HG03342 (cell line): ENCODE measurements at regions not wholly inside any gene's neighbourhood (a gene's known extent, or its start where the extent isn't known, plus 50 kb on each side); places are given as distances from the start of the nearest gene placed in this dataset.
"Not testable (repeated sequence)": the region's sequence is repeated elsewhere in the genome, so short reads cannot be mapped to it uniquely, and the experiment has no call there.

Experiments
- ATAC-seq: cut with Tn5 transposase; IDR thresholded peaks from one replicate; pipeline ENCODE4 v1.9.1; 2021; ENCODE audit warnings: mild to moderate bottlenecking, moderate library complexity; ENCODE audit not compliant: unreplicated experiment

DNA sequence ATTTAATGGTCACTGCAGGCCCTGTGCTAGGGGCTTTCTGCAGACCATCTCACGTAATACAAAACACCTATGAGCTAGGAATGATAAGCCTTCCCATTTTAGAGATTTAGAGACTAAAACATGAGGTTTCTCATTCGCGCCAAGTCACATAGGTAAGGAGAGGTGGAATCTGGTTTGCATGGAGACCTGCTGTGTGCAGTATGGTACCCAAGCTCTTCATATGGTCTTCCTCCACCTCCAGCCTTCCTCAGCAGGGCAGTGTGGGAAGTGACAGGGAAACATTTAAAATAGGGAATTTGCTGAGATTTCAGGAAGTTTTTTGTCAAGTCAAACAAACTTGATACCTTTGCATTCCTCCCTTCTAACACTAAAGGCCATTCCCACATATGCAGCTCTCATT lies 337.6 kb downstream of the IL20RB start:
- ATAC-seq, result no peak

DNA sequence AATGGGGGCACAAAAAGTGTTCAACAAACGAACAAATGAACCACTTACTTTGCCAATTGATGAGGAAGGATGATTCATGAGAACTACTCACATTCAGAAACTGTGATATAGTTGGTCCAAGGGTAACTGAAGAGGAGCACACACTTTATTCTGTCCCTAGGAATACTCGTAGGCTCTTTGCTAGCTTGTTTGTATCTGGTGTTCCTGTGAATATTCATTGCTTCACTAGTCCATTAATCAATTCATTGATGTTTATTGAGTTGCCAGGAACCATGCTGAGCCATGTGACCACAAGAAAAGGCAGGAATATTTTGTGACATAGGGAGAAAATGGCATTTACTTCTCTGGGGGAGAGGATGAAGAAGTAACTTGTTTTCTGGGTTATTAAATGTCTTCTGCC lies 338.3 kb downstream of the IL20RB start:
- ATAC-seq, result no peak

DNA sequence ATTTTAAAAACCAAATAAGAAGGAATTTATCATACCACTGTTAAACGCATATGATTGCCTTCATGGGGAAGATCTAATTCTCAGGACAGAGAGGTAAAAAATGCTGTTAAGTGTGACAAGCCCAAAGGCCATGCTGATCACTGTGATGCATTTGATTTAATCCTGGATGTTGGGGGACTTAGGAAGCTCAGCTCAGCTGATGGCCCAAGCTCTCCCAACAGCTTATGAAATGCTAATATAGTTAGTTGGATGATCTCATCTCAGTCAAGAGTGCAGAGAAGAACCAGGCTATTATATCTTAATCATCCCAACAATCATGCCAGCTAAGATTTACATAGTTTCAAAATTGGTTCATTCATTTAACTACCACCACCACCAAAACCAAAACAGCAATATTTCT lies 340.0 kb downstream of the IL20RB start:
- no peak for ATAC-seq

DNA sequence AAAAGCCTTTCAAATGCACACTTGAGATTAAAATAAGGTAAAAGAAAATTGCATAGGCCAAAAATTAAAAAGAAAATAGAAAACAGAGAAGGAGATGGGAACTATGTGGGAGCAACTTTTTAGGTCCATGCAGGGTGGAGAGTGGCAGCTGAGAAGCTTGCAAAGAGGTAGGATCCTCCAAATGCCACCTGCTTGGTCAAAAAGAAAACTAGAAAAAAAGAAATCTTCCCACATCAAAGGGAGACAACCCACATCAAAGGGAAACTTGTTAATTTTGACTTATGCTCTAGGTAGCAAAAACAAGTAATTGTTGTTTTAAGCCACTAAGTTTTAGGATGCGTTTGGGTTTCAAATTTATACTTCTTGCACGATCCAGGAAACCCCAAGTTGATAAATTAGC lies 342.9 kb downstream of the IL20RB start:
- no peak for ATAC-seq

DNA sequence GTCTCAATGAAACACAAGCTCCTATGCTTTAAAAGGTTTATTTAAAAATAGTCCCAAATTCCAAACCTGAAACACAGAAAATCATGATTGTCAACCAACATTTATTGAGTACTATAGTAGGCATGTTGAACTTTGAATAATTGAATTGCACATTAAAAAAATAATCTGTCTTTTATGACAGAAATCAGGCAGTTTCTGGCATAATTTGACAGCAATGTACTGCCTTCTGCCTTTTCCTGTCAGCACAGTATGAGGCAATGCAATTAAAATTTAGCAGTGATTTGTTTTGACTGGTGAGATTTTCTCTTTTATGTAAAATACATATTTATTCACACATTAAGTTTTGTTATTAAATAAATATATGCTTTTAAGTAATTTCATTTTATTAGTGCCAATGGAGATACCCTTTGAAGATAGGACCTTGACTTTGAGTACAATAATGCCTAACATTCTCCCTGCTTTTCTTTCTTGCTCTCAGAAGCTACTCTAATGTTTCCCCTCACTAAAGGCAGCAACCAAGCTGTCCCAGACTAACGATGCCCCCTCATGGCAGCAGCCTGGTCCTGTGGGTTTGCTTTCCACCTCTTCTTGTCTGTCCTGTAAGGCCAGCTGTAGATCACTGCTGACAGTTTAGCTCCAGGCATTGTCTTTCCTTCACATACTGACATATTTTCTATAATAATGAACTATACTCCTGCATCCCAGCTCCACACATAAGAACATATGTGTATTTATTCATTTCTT lies 346.7 kb downstream of the IL20RB start:
- ATAC-seq, result no peak

DNA sequence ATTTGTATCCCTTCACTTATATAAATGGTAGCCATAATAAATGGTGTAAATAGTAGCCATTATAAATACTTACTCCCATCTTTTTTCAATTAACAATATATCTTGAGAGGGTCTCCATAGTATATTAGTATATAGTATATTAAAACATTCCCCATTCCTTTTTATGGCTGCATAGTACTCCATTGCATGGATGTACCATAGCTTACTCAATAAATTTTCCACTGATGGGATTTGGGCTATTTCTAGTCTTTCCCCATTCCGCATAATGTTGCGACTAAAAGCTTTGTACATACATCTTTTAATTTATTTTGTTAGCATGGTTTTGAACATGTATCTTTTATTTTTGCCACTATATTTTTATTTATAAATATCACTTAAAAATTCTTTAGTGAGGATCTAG lies 366.3 kb downstream of the IL20RB start:
- ATAC-seq, result no peak

DNA sequence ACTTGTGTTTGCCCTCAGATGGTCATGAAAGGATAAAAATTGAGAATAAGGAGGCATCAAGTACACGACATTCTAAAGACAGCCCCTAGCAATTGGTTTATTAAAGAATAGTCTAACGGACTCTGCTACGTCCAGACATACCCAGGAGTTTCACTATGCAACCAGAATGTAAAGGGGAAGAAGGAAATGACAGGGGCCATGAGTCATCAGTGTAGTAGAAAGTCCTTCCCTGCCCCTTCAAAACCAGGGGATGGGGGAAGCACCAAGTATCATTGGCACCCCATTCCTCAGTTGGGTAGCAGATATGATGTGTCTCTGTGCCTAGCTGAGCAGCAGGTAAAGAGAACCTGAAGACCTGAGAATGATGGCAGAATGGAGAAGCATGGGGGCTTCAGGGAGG lies 367.4 kb downstream of the IL20RB start:
- ATAC-seq, result no peak

DNA sequence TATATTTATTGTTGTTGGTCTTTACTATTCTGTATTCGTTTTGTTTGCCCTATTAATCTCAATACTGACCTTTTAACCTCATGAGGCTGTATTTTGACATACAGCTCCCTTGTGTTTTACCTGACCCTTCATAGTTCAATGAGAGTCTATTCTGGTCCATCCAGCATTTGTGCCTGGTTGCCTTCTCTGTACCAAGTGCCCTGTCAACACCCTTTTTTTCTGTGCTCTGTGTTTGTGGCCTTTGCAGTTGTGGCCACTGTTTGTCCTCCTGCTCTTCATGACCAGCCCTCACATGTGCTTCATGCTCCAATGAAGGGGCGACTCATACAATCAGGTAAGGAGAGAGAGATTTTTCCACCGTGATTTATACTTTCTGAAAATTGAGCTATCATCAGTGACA lies 368.2 kb downstream of the IL20RB start:
- no peak for ATAC-seq

DNA sequence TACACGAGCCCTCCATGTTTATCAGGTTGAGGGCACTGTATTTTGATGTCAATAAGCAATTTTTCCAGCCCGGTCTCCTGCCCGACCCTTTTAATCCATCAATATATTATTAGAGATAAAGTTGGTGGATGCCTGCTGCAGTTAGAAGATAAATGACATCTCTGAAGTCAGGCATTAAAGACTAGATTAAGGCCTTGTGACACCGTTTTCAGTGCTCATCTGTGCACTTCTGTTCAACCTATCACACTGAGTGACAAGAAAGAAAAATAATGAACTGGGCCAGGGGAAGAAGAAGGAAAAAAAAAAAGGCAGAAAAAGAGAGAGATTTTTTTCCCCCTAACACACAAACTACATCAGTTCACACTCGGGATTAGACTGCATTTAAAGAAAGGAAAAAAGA lies 371.8 kb downstream of the IL20RB start:
- ATAC-seq, result no peak

DNA sequence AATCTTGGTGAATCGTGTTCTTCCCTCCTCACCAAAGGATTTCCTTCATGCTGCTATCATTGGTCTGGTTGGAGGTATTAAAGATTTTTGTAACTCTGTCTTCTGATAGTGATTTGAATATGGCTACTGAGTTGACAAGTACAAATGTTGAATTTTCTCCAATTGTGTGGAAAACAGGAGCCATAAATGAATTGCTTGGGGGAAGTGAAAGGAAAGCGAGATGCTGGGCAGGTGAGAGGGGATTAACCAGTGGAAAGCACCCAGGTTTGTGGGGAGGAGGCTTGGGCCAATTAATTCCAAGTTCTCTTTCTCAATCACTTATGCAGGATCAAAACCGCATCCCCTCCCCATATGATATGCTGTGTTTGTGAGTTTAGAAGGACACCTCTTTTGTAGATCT lies 372.5 kb downstream of the IL20RB start:
- ATAC-seq, result no peak

DNA sequence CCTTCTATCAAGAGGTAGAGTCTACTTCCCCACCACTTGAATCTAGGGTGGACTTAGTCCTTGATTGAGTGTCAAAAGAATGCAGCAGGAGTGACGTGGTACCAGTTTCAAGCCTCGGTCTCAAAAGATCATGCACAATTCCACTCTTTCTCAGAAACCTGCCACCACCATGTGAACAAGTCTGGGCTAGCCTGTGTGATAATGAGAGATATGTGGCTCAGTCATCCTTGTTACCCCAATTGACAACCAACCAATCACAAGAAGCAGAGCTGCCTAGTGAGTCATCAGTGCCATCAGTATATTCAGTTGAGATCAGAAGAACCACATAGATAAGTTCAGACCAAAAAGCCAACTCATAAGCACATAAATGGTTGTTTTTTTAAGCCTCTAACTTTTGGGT lies 374.5 kb downstream of the IL20RB start:
- ATAC-seq, result no peak

DNA sequence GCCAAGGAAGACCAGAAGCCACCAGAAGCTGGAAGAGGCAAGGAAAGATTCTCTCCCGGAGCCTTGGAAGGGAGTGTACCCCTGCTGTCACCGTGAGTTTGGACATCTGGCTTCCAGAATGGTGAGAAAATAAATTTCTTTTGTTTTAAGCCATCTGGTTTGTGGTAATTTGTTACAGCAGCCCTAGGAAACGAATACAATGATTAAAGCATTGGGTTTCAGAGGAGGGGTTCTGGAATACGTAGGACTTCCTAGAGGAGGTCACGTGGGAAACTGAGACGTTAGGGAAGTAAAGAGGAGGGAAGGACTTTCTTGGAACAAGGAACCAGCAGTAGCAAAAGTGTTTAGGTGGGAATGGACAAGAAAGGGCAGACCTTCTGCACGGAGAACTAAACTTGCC lies 377.7 kb downstream of the IL20RB start:
- no peak for ATAC-seq

DNA sequence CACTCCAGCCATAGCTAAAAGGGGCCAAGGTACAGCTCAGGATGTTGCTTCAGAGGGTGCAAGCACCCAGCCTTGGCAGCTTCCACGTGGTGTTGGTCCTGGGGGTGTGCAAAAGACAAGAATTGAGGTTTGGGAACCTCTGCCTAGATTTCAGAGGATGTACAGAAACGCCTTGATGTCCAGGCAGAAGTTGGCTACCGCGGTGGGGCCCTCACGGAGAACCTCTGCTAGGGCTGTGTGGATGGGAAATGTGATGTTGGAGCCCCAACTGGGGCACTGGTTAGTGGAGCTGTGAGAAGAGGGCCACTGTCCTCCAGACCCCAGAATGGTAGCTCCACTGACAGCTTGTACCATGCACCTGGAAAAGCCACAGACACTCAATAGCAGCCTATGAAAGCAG lies 380.6 kb downstream of the IL20RB start:
- ATAC-seq, result not testable (repeated sequence)

DNA sequence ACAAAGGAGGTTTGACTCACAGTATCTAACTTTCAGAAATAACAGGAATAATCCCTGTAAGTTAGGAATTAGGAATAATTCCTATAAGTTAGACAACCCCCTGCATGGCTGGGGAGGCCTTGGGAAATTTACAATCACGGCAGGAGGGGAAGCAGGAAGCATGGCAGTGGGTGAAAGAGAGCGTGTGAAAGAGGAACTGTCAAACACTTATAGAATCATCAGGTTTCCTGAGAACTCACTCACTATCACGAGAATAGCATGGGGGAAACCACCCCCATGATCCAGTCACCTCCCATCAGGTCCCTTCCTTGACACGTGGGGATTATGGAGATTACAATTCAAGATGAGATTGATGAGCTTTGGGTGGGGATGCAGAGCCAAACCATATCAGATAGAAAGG lies 385.5 kb downstream of the IL20RB start:
- ATAC-seq, result no peak

DNA sequence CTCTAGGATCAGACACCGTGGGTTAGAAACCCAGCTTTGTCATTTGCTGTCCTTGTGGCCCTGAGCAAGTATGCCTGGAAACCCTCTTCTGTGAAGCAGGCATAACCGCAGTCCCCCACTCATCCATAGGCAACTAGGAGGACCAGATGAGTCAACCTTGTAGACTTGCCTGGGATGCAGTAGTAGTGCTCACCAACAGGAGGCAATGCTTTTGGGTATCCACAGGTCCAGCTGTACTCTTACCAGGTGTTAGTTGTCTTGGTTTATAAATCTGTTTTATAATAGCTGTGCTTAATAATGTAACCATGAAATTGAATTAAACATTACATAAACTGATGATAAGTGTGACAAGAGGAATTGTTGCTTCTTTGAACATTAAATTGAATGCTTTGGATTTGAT lies 389.3 kb downstream of the IL20RB start:
- peak; percentile 40 for ATAC-seq

DNA sequence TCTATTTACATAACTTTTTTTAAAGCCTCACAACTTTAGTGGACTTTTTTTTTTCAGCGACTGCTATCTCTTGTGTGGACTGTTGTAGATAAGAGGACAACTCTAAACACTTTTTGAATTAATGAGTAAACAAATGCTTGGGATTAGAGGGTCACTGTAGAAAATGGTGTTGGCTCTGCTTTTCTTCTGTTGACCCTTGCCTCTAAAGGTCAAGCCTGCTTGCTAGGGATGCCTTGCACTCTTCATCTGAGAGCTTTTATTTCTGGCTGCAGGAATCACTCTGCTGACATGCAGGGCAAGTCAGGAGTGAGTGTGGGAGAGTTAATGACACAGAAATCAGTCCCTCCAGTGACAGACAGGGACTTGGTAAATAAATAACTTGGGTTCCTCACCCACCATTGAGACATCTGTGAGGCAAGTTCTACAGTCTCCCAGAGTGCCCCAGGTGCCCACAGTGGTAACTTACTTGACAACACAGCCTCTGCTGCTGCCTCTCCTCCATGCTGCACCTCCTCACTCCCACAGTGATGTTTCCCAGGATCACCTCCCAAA lies 390.1 kb downstream of the IL20RB start:
- ATAC-seq, result no peak

DNA sequence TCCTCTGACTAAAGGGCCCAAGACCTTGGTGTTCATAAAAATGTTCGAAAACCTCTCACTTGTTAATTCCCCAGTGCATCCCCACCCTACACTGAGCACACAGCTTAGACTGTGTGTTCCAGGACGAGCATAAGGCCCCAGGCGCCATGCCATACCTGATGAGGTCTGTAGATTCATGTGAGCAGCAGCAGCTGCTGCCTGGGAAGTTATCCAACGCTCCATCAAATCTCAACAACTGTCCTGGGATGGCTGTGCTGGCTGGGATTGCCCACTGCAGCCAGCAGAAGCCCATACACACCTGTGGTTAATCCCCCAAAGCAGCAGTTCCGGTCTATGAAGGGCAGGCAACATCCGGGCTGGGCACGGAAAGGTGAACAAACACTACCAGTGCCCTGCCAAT lies 391.2 kb downstream of the IL20RB start:
- ATAC-seq, result no peak

DNA sequence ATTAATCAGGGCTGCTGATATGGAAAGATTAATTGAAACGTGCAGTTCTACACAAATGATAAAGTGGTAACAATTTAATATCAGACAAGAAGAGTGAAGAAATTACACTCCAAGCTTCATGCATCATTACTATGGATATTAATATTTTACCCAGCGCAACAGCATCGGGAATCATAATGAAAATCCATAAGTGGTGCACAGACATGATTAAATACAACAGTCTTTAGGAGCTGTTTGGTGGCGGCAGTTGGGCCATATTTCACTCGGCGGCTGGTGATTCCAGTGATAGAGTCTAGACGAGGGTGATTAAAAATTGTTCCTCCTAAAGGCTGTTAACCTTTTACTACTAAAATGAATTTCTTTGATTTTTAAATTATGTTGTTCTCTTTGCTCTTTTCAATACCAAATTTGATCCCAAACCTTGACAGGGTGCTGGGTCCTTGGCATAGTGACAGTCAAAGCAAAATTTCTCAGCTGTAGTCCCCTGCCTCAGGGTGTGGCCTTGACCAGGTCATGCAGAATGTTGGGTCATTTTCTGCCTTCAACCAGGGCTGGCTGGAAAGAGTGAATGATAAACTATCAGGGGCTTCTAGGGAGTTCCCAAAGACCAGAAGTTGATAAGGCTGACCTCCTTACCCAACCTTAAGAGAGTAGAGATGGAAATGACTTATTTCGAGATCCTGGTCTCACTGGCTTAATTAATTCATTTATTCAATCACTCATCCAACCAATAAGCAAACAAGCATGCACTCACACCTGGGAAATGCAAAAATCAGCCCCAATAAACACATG lies 392.0 kb downstream of the IL20RB start:
- ATAC-seq, result no peak

DNA sequence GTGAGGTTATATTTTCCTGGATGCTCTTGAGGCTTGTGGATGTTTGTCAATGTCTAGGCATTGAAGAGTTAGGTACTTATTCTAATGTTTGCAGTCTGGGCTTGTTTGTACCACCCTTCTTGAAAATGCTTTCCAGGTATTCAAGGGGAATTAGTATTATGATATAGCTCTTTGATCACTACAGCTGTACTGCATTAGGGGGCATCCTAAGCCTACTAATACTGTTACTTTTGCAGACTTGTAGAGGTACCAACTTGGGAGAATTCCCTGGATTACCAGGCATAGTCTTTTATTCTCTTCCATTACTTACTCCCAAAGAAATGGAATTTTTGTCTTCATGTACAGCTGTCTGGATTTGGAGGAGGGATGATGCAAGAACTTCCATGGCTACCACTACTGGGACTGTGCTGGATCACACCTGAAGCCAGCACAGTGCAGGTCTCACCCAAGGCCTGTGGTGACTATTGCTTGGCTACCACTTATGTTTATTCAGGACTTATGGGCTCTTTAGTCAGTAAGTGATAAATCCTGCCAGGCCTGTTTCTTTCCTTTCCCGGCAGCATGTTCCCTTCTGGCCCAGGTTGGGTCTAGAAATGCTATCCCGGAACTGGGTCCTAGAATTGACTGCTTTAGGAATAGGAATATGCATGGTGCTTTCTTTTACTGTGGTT lies 402.9 kb downstream of the IL20RB start:
- no peak for ATAC-seq

DNA sequence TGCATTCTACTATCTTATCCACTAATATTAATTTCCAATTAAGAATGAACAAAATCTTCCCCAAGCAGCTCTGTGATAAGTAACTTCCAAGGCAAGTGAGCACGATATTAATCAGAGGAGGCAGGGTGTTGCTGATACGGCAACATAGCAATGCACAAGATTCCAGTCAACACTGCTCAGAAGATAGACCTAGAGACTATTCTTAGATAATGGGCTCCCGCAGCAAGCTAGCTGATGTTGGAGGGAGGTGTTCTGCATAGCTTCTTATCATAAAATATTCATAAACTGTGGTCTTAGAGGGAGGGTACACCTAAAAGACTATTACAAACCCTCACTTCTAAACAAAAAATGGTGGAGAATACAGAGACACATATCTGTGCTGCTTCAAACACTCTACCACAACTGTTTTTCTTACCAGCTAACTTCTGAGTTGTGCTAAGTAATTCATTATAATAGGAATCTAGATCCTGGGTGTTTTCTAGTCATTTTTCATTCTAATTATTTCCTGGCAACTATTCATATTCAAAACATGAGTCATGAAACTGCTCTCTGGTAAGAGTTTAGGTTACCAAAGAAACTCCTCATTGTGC lies 382.0 kb upstream of the SOX14 start:
- ATAC-seq, result no peak

DNA sequence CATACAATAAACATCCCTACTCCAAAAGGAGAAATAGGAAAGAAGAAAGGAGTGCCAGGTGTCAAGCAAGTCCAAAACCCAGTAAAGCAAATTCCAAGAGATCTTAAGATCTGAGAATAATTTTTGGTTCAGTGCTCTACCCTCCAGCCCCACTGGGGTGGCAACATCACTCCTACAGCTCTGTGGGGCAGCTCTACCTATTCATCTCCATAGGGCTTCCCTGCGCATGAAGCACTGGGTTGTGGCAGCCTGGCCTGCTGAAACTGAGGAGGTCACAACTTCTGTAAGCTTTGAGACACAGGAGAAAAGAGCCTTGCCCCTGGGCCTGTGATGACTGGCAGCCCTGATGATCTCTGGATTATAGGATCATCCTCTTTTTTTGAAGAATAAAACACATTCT lies 378.2 kb upstream of the SOX14 start:
- no peak for ATAC-seq
